Gastrocnemius medialis (tissue), 4 donors: ENCODE measurements at regions not wholly inside any gene's neighbourhood (a gene's known extent, or its start where the extent isn't known, plus 50 kb on each side); places are given as distances from the start of the nearest gene placed in this dataset.

Source experiments
- CTCF ChIP-seq, 5 experiments: fragments of 450-650 bp in 3 of 5; fragments of 200-600 bp in 2 of 5; sonication (generic) in 2 of 5; IDR thresholded peaks in 4 of 5; conservative IDR thresholded peaks in 1 of 5; 1 replicate in 4 of 5; 2 replicates in 1 of 5; pipeline ENCODE4 v1.5.1; 2016 to 2019; ENCODE audit warnings: antibody characterized with exemption in 5 of 5, mild to moderate bottlenecking in 3 of 5, moderate library complexity in 3 of 5
- POLR2A ChIP-seq, 2 donors: fragments of 450-650 bp; IDR thresholded peaks; one replicate each; pipeline ENCODE4 v1.6.1; 2017; ENCODE audit warnings: antibody characterized with exemption in 2 of 2, mild to moderate bottlenecking in 2 of 2, moderate library complexity in 2 of 2

GRCh38 chr12:67922245-67922644 lies 67.0 kb upstream of the IFNG-AS1 start:
- TF ChIP-seq CTCF (IDR thresholded peaks at IDR 0.05 in 4 of 5, conservative IDR thresholded peaks at IDR 0.05 in 1 of 5): no peak
- TF ChIP-seq POLR2A (IDR thresholded peaks at IDR 0.05): no peak
